ENCODE measurements at regions not wholly inside any gene's neighbourhood (a gene's known extent, or its start where the extent isn't known, plus 50 kb on each side); places are given as distances from the start of the nearest gene placed in this dataset.

GRCh38 chr15:97836003-97836402 is 124.5 kb upstream of the ARRDC4 start:
- no peak for DNase-seq (ENCODE audit: low read depth in 2 of 2)
- no peak overlapping the region for H3K4me3 ChIP-seq (replicated peaks in 1 of 2; ENCODE audit: low read depth in 2 of 2, low read length in 2 of 2)
- TF ChIP-seq CTCF (IDR thresholded peaks at IDR 0.05; ENCODE audit: low read depth, low read length), result no peak

GRCh38 chr15:97837896-97838295 is 122.6 kb upstream of the ARRDC4 start:
- no peak overlapping the region for H3K4me3 ChIP-seq (replicated peaks in 1 of 2; ENCODE audit: low read depth in 2 of 2, low read length in 2 of 2)
- DNase-seq (ENCODE audit: low read depth in 2 of 2), result no peak
- TF ChIP-seq CTCF (IDR thresholded peaks at IDR 0.05; ENCODE audit: low read depth, low read length), result no peak

GRCh38 chr15:97838606-97839210 is 121.8 kb upstream of the ARRDC4 start:
- TF ChIP-seq CTCF (IDR thresholded peaks at IDR 0.05; ENCODE audit: low read depth, low read length), result no peak
- H3K4me3 ChIP-seq (replicated peaks in 1 of 2; ENCODE audit: low read depth in 2 of 2, low read length in 2 of 2), result no peak overlapping the region
- no peak for DNase-seq (ENCODE audit: low read depth in 2 of 2)

GRCh38 chr15:97840501-97840900 is 120.0 kb upstream of the ARRDC4 start:
- H3K4me3 ChIP-seq (replicated peaks in 1 of 2; ENCODE audit: low read depth in 2 of 2, low read length in 2 of 2), result no peak overlapping the region
- DNase-seq (ENCODE audit: low read depth in 2 of 2), result no peak
- TF ChIP-seq CTCF (IDR thresholded peaks at IDR 0.05; ENCODE audit: low read depth, low read length), result no peak

GRCh38 chr15:97841558-97841957 is 118.9 kb upstream of the ARRDC4 start:
- no peak for DNase-seq (ENCODE audit: low read depth in 2 of 2)
- H3K4me3 ChIP-seq (replicated peaks in 1 of 2; ENCODE audit: low read depth in 2 of 2, low read length in 2 of 2), result no peak overlapping the region
- TF ChIP-seq CTCF (IDR thresholded peaks at IDR 0.05; ENCODE audit: low read depth, low read length), result no peak

GRCh38 chr15:97849183-97849582 is 111.3 kb upstream of the ARRDC4 start:
- H3K4me3 ChIP-seq (replicated peaks in 1 of 2; ENCODE audit: low read depth in 2 of 2, low read length in 2 of 2), result no peak overlapping the region
- DNase-seq (ENCODE audit: low read depth in 2 of 2), result no peak
- TF ChIP-seq CTCF (IDR thresholded peaks at IDR 0.05; ENCODE audit: low read depth, low read length), result no peak

- DNase-seq (ENCODE audit: low read depth in 2 of 2), result no peak
- no peak overlapping the region for H3K4me3 ChIP-seq (replicated peaks in 1 of 2; ENCODE audit: low read depth in 2 of 2, low read length in 2 of 2)
- TF ChIP-seq CTCF (IDR thresholded peaks at IDR 0.05; ENCODE audit: low read depth, low read length), result no peak
These were observed 102.2 kb upstream of the ARRDC4 start for GRCh38 chr15:97858296-97858695.

Measured in cardiac fibroblast (primary cell).